ENCODE measurements at regions not wholly inside any gene's neighbourhood (a gene's known extent, or its start where the extent isn't known, plus 50 kb on each side); places are given as distances from the start of the nearest gene placed in this dataset.

DNA sequence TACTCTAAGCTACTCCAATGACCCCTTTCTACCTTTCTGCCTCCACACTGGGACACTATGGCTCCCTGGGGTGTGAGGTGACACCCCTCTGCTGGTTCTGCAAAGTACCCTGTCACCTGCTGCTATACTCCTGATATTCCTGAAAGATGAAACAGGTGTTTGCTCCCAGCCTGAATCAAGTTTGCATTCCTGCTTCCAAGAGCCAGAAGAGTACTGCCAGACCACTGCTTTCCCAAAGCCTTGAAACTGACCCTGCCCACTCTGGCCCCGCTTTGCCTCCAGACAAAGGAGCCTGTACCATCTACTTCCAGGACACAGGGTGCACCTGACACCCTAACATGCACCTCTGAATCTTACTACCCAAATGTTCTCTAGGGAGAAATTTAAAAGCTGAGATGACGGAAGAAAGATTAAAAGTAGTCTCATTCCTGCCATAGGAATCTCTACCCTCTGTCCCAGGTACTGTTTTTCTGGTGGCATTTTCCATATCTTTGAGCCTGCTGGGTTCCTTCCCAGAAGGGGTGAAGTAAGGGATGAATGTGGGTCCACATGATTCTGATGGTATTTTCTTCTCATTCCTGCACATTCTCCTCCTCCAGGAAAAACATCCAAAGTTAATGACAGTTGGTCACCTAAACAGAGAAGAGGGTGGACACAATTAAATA, 70.3 kb upstream of the DUSP10 start:
- Mint-ChIP-seq H3K27ac (no peak overlapping the region), H3K4me1 (ENCODE audit: low read depth) (peaks cover 33% of the 10 kb centered on the region), H3K9me3 (no peaks in the 10 kb centered on the region), H3K27me3 (peaks cover 3% of the 10 kb centered on the region), H3K36me3 (ENCODE audit: low read depth) (no peaks in the 10 kb centered on the region), H3K4me3 (no peak overlapping the region)
- no peak for DNase-seq

- Mint-ChIP-seq H3K27ac (peak overlapping the region; percentile 3), H3K4me3 (no peak overlapping the region), H3K9me3 (no peaks in the 10 kb centered on the region), H3K4me1 (ENCODE audit: low read depth) (peaks cover 41% of the 10 kb centered on the region), H3K27me3 (peaks cover 3% of the 10 kb centered on the region), H3K36me3 (ENCODE audit: low read depth) (no peaks in the 10 kb centered on the region)
- DNase-seq = no peak
These were observed 68.5 kb upstream of the DUSP10 start for GRCh38 chr1:221810406-221810805.

DNA sequence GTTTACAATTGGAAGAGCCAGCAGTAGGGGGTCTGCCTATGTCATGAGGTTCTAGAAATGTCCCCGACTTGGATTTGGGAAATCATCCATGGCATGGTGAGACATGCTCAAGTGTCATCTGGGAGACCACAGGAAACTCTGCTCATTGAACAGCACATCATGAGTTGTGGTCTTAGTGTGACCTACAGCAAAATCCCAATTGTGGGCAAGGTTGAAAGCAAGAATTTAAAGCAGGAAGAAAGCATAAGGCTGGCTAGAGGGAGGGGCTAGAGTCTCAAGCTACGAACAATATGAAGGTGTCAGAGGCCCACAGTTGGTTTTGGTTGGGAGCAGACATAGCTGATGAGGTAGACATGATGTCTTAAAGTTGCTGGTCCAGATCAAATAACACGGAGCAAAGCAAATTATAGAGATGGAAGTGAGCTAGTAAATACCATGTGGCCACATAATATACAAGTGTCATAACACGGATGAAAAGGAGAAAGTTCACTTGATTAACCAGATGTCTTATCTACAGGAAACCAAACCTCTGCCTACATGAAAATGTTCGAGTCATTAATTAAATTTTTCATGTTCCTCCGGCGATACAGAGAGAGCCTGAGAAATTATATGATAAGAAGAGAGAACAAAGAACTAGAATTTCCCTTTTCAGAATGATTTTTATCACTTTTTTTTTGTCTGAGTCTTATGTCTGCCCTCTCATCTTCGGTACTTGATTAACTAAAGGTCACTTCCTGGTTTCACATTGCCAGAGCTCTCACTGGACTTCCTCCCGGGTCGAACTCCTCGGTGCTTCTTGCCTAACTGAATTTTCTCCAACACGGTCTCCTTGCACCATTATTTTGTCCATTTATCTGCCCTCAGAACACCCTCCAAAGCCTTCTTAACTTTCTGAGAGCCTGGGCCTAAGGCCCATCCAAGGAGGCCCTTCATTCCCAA, 67.5 kb upstream of the DUSP10 start:
- H3K9me3 Mint-ChIP-seq = no peaks in the 10 kb centered on the region
- peaks cover 3% of the 10 kb centered on the region for H3K27me3 Mint-ChIP-seq
- H3K4me1 Mint-ChIP-seq (ENCODE audit: low read depth) = peaks cover 46% of the 10 kb centered on the region
- no peak for DNase-seq
- H3K36me3 Mint-ChIP-seq (ENCODE audit: low read depth) = no peaks in the 10 kb centered on the region
- H3K4me3 Mint-ChIP-seq = no peak overlapping the region
- H3K27ac Mint-ChIP-seq = peak overlapping the region; percentile 68

DNA sequence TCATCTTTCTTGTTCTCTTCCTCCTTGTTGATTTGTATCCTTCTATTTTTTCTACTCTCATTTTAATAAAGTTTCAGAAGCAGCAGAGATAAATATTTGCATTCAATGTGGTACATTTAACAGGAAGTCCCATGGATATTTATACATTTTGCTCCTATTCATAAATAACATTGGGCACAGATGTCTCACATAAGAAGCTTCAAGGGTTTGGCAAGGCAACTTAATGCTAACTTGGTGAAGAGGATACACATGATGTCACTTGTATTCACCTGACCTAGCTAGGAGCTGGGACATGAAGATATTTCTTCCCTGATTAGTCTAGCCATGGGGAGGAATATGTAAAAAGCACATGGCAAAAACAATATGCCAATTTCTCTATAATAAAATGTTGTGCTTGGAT, 65.1 kb upstream of the DUSP10 start:
- Mint-ChIP-seq H3K27me3 (no peaks in the 10 kb centered on the region), H3K4me3 (no peak overlapping the region), H3K9me3 (no peaks in the 10 kb centered on the region), H3K4me1 (ENCODE audit: low read depth) (peaks cover 55% of the 10 kb centered on the region), H3K36me3 (ENCODE audit: low read depth) (no peaks in the 10 kb centered on the region), H3K27ac (no peak overlapping the region)
- DNase-seq = no peak

- H3K4me1 Mint-ChIP-seq (ENCODE audit: low read depth) = peaks cover 58% of the 10 kb centered on the region
- H3K36me3 Mint-ChIP-seq (ENCODE audit: low read depth) = no peaks in the 10 kb centered on the region
- H3K4me3 Mint-ChIP-seq = no peak overlapping the region
- no peak overlapping the region for H3K27ac Mint-ChIP-seq
- H3K27me3 Mint-ChIP-seq = no peaks in the 10 kb centered on the region
- no peak for DNase-seq
- H3K9me3 Mint-ChIP-seq = no peaks in the 10 kb centered on the region
These were observed 64.3 kb upstream of the DUSP10 start for GRCh38 chr1:221806236-221806635.

DNA sequence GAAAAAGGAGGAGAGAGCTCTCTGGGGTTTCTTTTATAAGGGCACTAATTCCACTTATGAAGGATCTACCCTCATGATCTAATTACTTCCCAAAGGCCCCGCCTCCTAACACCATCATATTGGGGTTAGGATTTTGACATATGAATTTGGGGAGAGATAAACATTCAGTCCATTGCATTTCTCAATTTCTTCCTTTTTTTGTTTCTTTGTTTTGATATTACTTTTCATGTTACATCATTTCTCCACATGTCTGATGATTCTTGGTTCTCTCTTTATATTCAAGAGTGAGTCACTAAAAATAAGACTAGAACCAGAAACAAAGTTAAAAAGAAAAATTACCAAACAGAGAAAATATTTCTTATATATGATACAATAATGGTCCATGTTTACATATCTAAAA, 63.2 kb upstream of the DUSP10 start:
- no peak overlapping the region for H3K27ac Mint-ChIP-seq
- no peak overlapping the region for H3K4me3 Mint-ChIP-seq

GRCh38 chr1:221804303-221804702, 62.4 kb upstream of the DUSP10 start:
- peaks cover 46% of the 10 kb centered on the region for H3K4me1 Mint-ChIP-seq (ENCODE audit: low read depth)
- no peak overlapping the region for H3K4me3 Mint-ChIP-seq
- peaks cover 6% of the 10 kb centered on the region for H3K9me3 Mint-ChIP-seq
- H3K27ac Mint-ChIP-seq = no peak overlapping the region
- DNase-seq = no peak
- H3K36me3 Mint-ChIP-seq (ENCODE audit: low read depth) = no peaks in the 10 kb centered on the region
- H3K27me3 Mint-ChIP-seq = no peaks in the 10 kb centered on the region

More for the DNA sequence above, 63.2 kb upstream of the DUSP10 start:
- DNase-seq = no peak
- peaks cover 54% of the 10 kb centered on the region for H3K4me1 Mint-ChIP-seq (ENCODE audit: low read depth)
- H3K27me3 Mint-ChIP-seq = no peaks in the 10 kb centered on the region
- H3K9me3 Mint-ChIP-seq = peaks cover 2% of the 10 kb centered on the region
- no peaks in the 10 kb centered on the region for H3K36me3 Mint-ChIP-seq (ENCODE audit: low read depth)

GRCh38 chr1:221801773-221802516, 60.1 kb upstream of the DUSP10 start:
- peaks cover 8% of the 10 kb centered on the region for H3K9me3 Mint-ChIP-seq
- no peak overlapping the region for H3K27ac Mint-ChIP-seq
- no peaks in the 10 kb centered on the region for H3K27me3 Mint-ChIP-seq
- peaks cover 35% of the 10 kb centered on the region for H3K4me1 Mint-ChIP-seq (ENCODE audit: low read depth)
- no peak for DNase-seq
- H3K4me3 Mint-ChIP-seq = no peak overlapping the region
- H3K36me3 Mint-ChIP-seq (ENCODE audit: low read depth) = no peaks in the 10 kb centered on the region

GRCh38 chr1:221801251-221801661, 59.4 kb upstream of the DUSP10 start:
- Mint-ChIP-seq H3K27ac (no peak overlapping the region), H3K9me3 (peaks cover 8% of the 10 kb centered on the region)

GRCh38 chr1:221800831-221801230, 58.9 kb upstream of the DUSP10 start:
- Mint-ChIP-seq H3K27ac (no peak overlapping the region), H3K4me3 (no peak overlapping the region), H3K36me3 (ENCODE audit: low read depth) (no peaks in the 10 kb centered on the region), H3K4me1 (ENCODE audit: low read depth) (peaks cover 35% of the 10 kb centered on the region), H3K27me3 (no peaks in the 10 kb centered on the region), H3K9me3 (peaks cover 8% of the 10 kb centered on the region)
- DNase-seq = no peak

More at GRCh38 chr1:221801251-221801661, 59.4 kb upstream of the DUSP10 start:
- H3K4me3 Mint-ChIP-seq = no peak overlapping the region
- peaks cover 34% of the 10 kb centered on the region for H3K4me1 Mint-ChIP-seq (ENCODE audit: low read depth)
- no peak for DNase-seq
- no peaks in the 10 kb centered on the region for H3K27me3 Mint-ChIP-seq
- H3K36me3 Mint-ChIP-seq (ENCODE audit: low read depth) = no peaks in the 10 kb centered on the region

GRCh38 chr1:221797506-221797905, 55.6 kb upstream of the DUSP10 start:
- H3K4me3 Mint-ChIP-seq = no peak overlapping the region
- H3K27ac Mint-ChIP-seq = no peak overlapping the region
- H3K9me3 Mint-ChIP-seq = peaks cover 8% of the 10 kb centered on the region
- no peaks in the 10 kb centered on the region for H3K27me3 Mint-ChIP-seq
- no peak for DNase-seq
- H3K4me1 Mint-ChIP-seq (ENCODE audit: low read depth) = peaks cover 56% of the 10 kb centered on the region
- H3K36me3 Mint-ChIP-seq (ENCODE audit: low read depth) = no peaks in the 10 kb centered on the region

GRCh38 chr1:221796700-221797099, 54.8 kb upstream of the DUSP10 start:
- Mint-ChIP-seq H3K4me1 (ENCODE audit: low read depth) (peaks cover 53% of the 10 kb centered on the region), H3K4me3 (no peak overlapping the region), H3K36me3 (ENCODE audit: low read depth) (no peaks in the 10 kb centered on the region), H3K27me3 (no peaks in the 10 kb centered on the region), H3K27ac (no peak overlapping the region), H3K9me3 (peaks cover 8% of the 10 kb centered on the region)
- DNase-seq = no peak

- H3K4me3 Mint-ChIP-seq = peak overlapping the region; percentile 23
- peak overlapping the region; percentile 89 for H3K27ac Mint-ChIP-seq
- DNase-seq = no peak
- H3K9me3 Mint-ChIP-seq = peaks cover 8% of the 10 kb centered on the region
- no peaks in the 10 kb centered on the region for H3K27me3 Mint-ChIP-seq
- peaks cover 43% of the 10 kb centered on the region for H3K4me1 Mint-ChIP-seq (ENCODE audit: low read depth)
- H3K36me3 Mint-ChIP-seq (ENCODE audit: low read depth) = no peaks in the 10 kb centered on the region
These were observed 53.5 kb upstream of the DUSP10 start for GRCh38 chr1:221795380-221795779.

DNA sequence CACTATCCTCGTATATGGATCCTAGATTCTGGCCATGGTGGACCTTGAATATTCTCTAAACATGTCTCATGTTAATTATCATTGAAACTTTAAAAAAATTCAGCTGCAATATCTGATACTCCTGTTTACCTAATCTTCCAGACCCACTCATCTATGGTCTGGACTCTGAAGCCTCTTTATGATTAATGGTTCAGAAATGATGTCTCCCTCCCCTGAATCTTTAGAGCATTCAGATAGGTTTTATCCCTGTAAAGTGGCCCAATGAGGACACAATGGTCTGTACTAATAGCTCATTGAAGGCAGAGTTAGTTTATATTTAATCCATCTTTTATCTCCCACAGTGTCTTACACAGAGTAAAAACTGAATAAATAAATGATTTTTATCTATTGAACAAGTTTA, 53.0 kb upstream of the DUSP10 start:
- peak overlapping the region; percentile 23 for H3K4me3 Mint-ChIP-seq

More for the DNA sequence above, 53.0 kb upstream of the DUSP10 start:
- H3K9me3 Mint-ChIP-seq = peaks cover 6% of the 10 kb centered on the region
- no peaks in the 10 kb centered on the region for H3K27me3 Mint-ChIP-seq
- H3K36me3 Mint-ChIP-seq (ENCODE audit: low read depth) = no peaks in the 10 kb centered on the region
- no peak for DNase-seq
- peak overlapping the region; percentile 89 for H3K27ac Mint-ChIP-seq
- H3K4me1 Mint-ChIP-seq (ENCODE audit: low read depth) = peaks cover 43% of the 10 kb centered on the region
